HG03060 (cell line): ENCODE measurements at regions not wholly inside any gene's neighbourhood (a gene's known extent, or its start where the extent isn't known, plus 50 kb on each side); places are given as distances from the start of the nearest gene placed in this dataset.

Experiments used
- ATAC-seq: cut with Tn5 transposase; IDR thresholded peaks from one replicate; pipeline ENCODE4 v1.9.1; 2021; ENCODE audit warnings: low read depth, moderate number of reproducible peaks; ENCODE audit not compliant: unreplicated experiment

DNA sequence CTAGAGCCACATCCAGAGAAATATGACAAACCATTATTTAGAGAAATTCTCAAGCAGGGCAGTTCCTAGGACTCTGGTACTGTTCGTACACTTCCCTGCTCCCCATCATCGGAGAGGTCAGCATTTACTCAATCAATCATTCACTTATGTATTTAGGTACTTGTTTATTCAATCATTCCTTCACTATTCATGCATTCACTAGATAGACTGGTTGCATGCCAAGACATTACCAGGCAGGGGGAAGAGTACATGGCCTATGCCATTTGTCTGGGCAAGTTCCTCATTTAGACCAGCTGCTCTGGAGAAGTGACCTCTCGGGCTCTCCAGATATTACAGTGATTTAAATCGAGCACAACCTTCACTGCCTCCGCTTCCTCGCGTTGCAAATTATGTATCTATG lies 603.4 kb downstream of the KCNJ2 start:
- no peak for ATAC-seq

DNA sequence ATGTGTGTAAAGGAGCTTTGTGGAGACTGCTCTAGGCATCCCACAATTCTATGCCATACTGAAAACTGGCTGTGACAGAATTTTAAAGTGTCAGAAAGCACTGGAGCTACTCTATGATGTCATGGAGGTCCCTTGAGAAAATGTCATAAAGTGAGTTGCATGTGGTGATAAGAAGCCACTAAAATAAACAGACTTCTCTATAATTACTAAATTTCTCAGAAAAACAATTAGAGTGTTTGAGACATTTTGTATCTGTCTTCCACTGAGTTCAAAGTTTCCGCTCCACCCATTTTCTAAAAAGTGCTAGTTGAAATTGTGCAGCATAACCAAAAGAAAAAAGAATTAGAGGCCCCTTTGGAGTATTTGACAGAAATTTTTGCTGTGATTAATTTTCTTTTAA lies 603.9 kb downstream of the KCNJ2 start:
- ATAC-seq: no peak

DNA sequence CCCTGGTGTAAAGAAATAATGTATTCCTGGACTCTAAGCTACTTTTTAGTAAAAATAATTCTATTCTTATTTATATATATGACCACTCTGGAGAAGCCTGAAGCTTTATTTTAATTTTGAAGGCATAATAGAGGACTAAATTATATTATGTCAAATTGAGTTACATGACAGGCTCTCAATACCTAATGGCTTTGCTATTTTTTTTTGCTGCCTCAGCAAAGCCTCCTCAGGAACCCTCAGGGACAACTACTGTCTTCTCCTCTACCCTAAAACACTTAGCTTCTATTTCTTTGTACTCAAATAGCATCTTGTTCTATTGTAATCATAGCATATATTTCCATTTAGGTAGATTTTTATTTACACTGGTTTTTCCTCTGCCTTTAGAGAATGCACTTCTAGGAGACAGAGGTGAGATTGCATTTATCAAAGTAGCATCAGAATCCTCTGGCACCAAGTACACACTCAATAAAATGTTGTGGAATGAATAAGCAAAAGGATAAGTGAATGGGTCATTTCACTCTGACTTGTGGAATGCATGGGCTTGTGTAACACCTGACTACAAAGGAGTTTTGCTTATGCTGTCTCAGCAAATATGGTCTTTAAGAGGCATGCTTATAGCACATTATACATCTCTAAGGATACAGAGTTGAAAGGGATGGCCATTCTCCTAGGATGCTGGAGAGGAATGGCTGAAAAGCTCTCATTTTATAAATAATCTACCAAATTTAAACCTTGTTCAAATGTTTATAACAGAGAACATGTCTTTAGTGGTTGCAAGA lies 605.2 kb downstream of the KCNJ2 start:
- no peak for ATAC-seq

DNA sequence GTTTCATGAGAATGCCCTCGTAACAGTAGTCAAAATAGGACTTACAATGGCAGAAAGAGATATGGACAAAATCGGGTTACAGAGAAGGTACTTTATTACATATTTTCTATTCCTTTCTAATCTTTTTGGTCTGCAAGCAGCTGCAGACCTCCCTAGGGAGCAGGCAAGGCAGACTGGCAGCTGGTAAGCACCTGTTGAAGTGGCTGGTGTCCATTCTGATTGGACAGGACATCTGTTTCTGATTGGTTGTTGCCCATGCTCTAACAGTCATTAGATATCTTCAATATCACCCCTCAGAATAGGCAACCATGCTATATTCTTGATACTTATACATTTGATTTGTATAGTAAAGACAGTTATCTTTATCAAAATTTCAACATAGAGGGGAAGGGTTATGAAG lies 606.3 kb downstream of the KCNJ2 start:
- no peak for ATAC-seq

- ATAC-seq: no peak
These were observed 607.1 kb downstream of the KCNJ2 start for GRCh38 chr17:70776441-70776840.

DNA sequence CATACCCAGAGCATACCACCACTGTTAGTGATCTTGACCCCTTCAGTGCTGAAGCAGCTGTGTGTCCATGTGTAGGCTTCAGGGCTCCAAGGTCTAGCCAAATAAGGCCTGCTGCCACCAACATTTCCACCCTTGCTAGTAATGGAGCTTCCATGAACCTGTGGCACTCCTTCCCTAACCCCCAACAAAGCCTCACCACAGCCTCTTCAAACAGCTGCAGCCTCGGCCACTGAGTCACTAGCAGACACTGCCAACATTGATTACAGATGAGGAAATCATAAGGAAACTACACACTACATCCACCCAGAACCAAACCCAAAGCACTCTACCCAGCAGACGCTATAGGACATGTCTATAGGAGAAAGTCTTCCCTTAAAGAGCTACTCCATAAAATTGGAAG lies 610.7 kb downstream of the KCNJ2 start:
- no peak for ATAC-seq

- no peak for ATAC-seq
These were observed 616.7 kb downstream of the KCNJ2 start for GRCh38 chr17:70786081-70786480.

GRCh38 chr17:70787721-70788300 lies 618.5 kb downstream of the KCNJ2 start:
- ATAC-seq: no peak

DNA sequence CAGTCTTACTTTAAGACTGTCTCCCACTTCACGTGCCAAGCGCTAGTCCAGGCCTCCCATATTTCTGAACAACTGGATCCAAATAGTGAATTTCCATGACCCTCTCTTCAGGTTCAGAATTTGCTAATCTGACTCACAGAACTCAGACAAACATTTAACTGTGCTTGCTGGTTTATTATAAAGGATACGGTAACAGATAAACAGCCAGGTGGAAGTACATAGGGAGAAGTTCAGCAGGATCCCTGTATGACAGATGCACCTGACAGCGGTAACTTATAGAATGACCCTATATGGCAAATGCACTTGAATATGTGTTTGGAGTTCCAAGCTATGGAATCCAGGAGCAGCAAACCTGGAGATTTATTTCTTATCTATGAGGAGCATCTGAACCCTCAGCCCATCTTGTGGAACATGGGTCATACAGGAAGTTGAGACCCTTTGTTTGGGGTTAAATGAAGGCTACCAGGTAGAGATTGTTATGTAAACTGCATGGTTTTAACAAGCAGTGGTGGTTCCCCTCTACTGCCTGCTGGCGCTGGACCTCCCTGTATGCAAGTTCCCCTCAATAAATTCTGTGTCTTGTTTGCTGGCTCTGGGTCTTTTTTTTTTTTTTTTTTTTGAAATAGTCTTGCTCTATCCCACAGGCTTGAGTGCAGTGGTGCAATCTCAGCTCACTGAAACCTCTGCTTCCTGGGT lies 622.6 kb downstream of the KCNJ2 start:
- ATAC-seq: no peak

- no peak for ATAC-seq
These were observed 625.4 kb downstream of the KCNJ2 start for GRCh38 chr17:70794738-70795137.

DNA sequence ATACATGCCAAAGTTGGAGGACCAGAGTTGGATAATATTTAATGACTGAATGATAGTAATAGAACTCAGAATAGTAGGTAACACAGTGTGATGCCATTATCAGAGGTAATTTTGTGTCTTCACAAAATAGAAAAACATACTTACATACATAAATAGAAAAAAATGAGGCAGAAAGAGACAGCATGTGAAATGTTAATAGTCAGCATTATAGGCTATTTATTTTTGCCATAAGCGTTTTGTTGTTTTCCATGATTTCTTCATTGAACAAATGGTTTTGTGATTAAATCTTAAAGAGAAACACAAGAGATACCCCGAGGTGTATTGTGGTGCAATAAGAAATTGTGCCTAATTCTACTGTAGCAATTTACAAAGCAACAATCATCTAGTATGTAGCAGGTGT lies 626.3 kb downstream of the KCNJ2 start:
- ATAC-seq: no peak

- ATAC-seq: no peak
These were observed 627.4 kb downstream of the KCNJ2 start for GRCh38 chr17:70796757-70797156.

- no peak for ATAC-seq
These were observed 627.8 kb downstream of the KCNJ2 start for GRCh38 chr17:70797166-70797565.

- no peak for ATAC-seq
These were observed 634.8 kb downstream of the KCNJ2 start for GRCh38 chr17:70804161-70804560.

DNA sequence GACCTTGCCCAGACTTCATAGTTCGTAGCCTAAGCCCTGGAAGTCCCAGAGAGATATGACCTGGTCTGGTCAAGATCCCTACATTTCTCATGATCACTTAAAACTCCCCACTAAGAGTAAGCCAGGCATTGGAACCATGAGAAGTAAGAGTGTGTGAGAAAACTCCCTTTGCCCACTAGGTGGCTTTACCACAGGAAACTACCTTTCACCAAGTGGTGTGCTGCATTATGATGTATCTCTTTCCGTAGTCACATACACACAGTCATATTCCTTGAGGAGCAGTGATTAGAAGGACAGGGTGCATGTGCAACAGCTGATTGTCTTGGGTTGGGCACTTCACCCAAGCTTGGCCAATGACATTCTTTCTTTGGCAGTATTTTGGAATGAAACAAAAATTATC lies 639.3 kb downstream of the KCNJ2 start:
- no peak for ATAC-seq

DNA sequence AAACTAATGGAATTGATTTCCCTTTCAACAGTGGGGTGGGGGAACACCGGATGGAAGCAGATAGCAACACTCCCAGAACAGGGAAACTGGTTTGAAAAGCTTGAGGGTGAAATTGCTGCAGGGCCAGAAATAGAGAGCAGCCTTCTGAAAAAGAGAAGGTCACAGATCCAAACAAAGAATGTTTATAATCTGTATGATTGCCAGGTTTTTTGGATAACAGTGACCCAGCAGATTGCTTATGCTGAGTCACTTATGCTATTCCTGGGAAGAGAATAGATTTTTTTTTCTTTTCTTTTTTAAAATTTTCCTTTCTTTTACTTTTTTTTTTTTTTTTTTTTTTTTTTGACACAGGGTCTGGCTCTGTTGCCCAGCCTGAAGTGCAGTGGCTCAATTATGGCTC lies 641.3 kb downstream of the KCNJ2 start:
- ATAC-seq: no peak

GRCh38 chr17:70813355-70813930 lies 644.1 kb downstream of the KCNJ2 start:
- no peak for ATAC-seq

DNA sequence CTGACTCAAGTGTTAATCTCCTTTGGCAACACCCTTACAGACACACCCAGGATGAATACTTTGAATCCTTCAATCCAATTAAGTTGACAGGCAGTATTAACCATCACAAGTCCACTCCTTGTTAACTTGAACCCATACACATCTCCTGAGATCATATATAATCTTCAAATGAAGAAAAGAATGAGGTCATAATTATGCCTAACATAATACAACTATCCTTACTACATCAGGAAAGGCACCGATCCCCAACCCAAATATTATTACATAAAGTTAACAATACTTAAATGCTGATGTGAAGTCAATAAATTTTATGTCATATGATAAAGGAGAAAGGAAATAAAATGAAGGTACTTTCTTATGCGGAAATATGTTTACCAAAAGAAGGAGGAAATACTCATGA lies 649.9 kb downstream of the KCNJ2 start:
- no peak for ATAC-seq

GRCh38 chr17:70820276-70820675 lies 650.9 kb downstream of the KCNJ2 start:
- no peak for ATAC-seq

DNA sequence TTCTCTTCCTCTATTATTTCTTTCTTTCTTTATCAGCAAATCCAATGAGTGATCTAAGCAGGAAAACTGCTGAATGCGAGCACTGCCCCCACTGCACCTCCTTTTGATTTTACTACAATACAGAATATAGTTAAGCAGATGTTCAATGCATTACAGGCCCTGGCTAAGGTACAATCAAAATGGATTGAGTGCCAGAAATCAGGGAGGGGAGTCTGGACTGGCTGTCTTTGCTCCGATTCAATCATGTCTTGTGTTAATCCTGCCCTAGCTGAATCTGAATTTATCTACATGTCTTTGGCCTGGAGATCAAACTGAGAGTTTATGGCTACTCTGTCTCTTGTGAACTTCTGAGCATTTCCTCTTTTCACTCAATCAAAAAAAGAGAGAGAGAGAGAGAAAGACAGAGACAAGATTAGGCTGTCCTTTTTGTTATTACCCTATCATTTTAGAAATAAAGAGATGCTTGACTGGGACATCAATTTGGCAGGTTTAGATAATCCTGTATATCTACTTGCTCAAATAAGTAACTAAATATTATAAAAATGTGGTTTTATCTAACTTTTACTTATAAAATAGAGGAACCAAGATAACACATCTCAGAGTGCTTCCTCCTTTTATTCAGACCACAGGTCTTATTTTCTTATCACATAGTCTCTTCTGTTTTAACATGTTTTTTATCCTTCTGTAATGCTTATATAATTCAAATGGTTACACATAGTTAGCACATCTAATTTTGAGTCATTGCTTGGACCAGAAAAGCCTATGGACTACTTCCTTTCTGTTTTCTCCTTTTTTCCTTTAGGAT lies 656.2 kb downstream of the KCNJ2 start:
- ATAC-seq: no peak

DNA sequence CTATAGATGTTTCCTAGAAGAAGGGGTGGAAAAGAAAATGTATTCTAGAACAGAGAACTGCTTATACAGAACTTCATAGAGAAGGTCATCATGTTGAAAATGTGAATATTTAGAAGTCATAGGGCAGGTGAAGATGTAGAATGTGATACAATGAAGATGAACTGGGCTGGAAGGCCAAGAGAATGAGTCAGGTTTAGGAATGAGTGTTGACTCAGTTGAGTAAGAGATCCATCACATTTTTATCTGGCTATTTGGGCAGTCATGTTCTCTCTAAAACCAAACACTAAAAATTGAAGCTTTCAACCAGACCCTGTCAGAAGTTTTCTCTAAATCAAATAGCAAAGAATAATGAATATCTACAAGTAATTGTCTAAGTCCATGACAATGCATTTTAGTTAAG lies 660.5 kb downstream of the KCNJ2 start:
- no peak for ATAC-seq
